GM12864 (cell line): ENCODE measurements at regions not wholly inside any gene's neighbourhood (a gene's known extent, or its start where the extent isn't known, plus 50 kb on each side); places are given as distances from the start of the nearest gene placed in this dataset.

Experiments
- DNase-seq: peaks from one replicate; pipeline ENCODE4 v3.0.0-alpha.2; 2011; ENCODE audit warnings: low read depth
- H3K4me3 ChIP-seq: 2 replicates; pipeline ENCODE4 v1.5.1; 2011; ENCODE audit warnings: mild to moderate bottlenecking, low read depth, low read length, control low read depth
- CTCF ChIP-seq: IDR thresholded peaks from 2 replicates; pipeline ENCODE4 v1.5.1; 2011; ENCODE audit warnings: low read depth, mild to moderate bottlenecking, moderate library complexity, low read length, control low read depth, inconsistent platforms; ENCODE audit errors: missing control alignments

GRCh38 chr20:11714886-11715285 lies 202.8 kb upstream of the BTBD3 start:
- no peak overlapping the region for H3K4me3 ChIP-seq
- no peak for DNase-seq
- no peak for TF ChIP-seq CTCF

GRCh38 chr20:11716239-11716944 lies 201.3 kb upstream of the BTBD3 start:
- no peak for DNase-seq

GRCh38 chr20:11716945-11717248 lies 200.8 kb upstream of the BTBD3 start:
- DNase-seq = no peak
- no peak for TF ChIP-seq CTCF
- no peak overlapping the region for H3K4me3 ChIP-seq

More at GRCh38 chr20:11716239-11716944, 201.3 kb upstream of the BTBD3 start:
- TF ChIP-seq CTCF = no peak
- H3K4me3 ChIP-seq = no peak overlapping the region

GRCh38 chr20:11717562-11717961 lies 200.1 kb upstream of the BTBD3 start:
- H3K4me3 ChIP-seq = no peak overlapping the region
- TF ChIP-seq CTCF = no peak
- DNase-seq = no peak

GRCh38 chr20:11718474-11719094 lies 199.1 kb upstream of the BTBD3 start:
- DNase-seq = no peak
- H3K4me3 ChIP-seq = no peak overlapping the region
- no peak for TF ChIP-seq CTCF

- no peak for TF ChIP-seq CTCF
- H3K4me3 ChIP-seq = no peak overlapping the region
- no peak for DNase-seq
Measured at GRCh38 chr20:11719153-11719552, 198.5 kb upstream of the BTBD3 start.

GRCh38 chr20:11721411-11721810 lies 196.3 kb upstream of the BTBD3 start:
- no peak overlapping the region for H3K4me3 ChIP-seq
- no peak for DNase-seq
- TF ChIP-seq CTCF = no peak
